OCI-LY7 (cell line): ENCODE measurements at regions not wholly inside any gene's neighbourhood (a gene's known extent, or its start where the extent isn't known, plus 50 kb on each side); places are given as distances from the start of the nearest gene placed in this dataset.

Experiments used
- CTCF ChIP-seq: fragments of 200-600 bp; sonication (generic); conservative IDR thresholded peaks from 2 replicates; pipeline ENCODE4 v1.5.1; 2014; ENCODE audit warnings: mild to moderate bottlenecking, antibody characterized with exemption, low read length, moderate library complexity, mixed read lengths
- EZH2phosphoT487 ChIP-seq: fragments of 200-600 bp; sonication (generic); IDR thresholded peaks from 2 replicates; pipeline ENCODE4 v1.6.1; 2018; ENCODE audit warnings: low read depth, borderline replicate concordance, mild to moderate bottlenecking, mixed run types, antibody characterized with exemption, low read length, moderate library complexity, mixed read lengths

- no peak for TF ChIP-seq CTCF
- no peak for TF ChIP-seq EZH2phosphoT487
These were observed 54.3 kb upstream of the ACP3 start for GRCh38 chr3:132262956-132263355.
